ENCODE measurements at regions not wholly inside any gene's neighbourhood (a gene's known extent, or its start where the extent isn't known, plus 50 kb on each side); places are given as distances from the start of the nearest gene placed in this dataset.

GRCh38 chr15:70170096-70170699, 72.5 kb upstream of the TLE3 start:
- DNase-seq, result no peak

- DNase-seq, result no peak
Measured at GRCh38 chr15:70169147-70169546, 71.4 kb upstream of the TLE3 start.

- DNase-seq, result no peak
Measured at GRCh38 chr15:70167155-70167554, 69.4 kb upstream of the TLE3 start.

- no peak for DNase-seq
Measured at GRCh38 chr15:70166506-70167087, 68.9 kb upstream of the TLE3 start.

- no peak for DNase-seq
Measured at GRCh38 chr15:70165716-70166284, 68.1 kb upstream of the TLE3 start.

- no peak for DNase-seq
Measured at GRCh38 chr15:70164910-70165715, 67.4 kb upstream of the TLE3 start.

- no peak for DNase-seq
Measured at GRCh38 chr15:70164156-70164900, 66.6 kb upstream of the TLE3 start.

GRCh38 chr15:70160803-70161565, 63.3 kb upstream of the TLE3 start:
- no peak for DNase-seq

GRCh38 chr15:70160267-70160666, 62.5 kb upstream of the TLE3 start:
- DNase-seq, result no peak

GRCh38 chr15:70159713-70160009, 61.9 kb upstream of the TLE3 start:
- DNase-seq, result no peak

- DNase-seq, result no peak
Measured at GRCh38 chr15:70159001-70159712, 61.4 kb upstream of the TLE3 start.

GRCh38 chr15:70158309-70159000, 60.7 kb upstream of the TLE3 start:
- DNase-seq, result no peak

GRCh38 chr15:70156671-70157271, 59.1 kb upstream of the TLE3 start:
- no peak for DNase-seq

- no peak for DNase-seq
Measured at GRCh38 chr15:70154718-70155347, 57.1 kb upstream of the TLE3 start.

- DNase-seq, result no peak
Measured at GRCh38 chr15:70153921-70154717, 56.4 kb upstream of the TLE3 start.

GRCh38 chr15:70152070-70152480, 54.4 kb upstream of the TLE3 start:
- no peak for DNase-seq

GRCh38 chr15:70151462-70151861, 53.7 kb upstream of the TLE3 start:
- DNase-seq, result no peak

- DNase-seq, result no peak
Measured at GRCh38 chr15:70151003-70151402, 53.3 kb upstream of the TLE3 start.

GRCh38 chr15:70150405-70150747, 52.7 kb upstream of the TLE3 start:
- DNase-seq, result no peak
